Stimulated activated CD4-positive, alpha-beta T cell treated with anti-CD3 and anti-CD28 coated beads, Interleukin-4, amount 100 ng/mL, for 4 hours (primary cell): ENCODE measurements at regions not wholly inside any gene's neighbourhood (a gene's known extent, or its start where the extent isn't known, plus 50 kb on each side); places are given as distances from the start of the nearest gene placed in this dataset.
"Not testable (repeated sequence)": the region's sequence is repeated elsewhere in the genome, so short reads cannot be mapped to it uniquely, and the experiment has no call there.

Experiments
- DNase-seq, 2 experiments: peaks; one replicate each; pipeline ENCODE4 v3.0.0-alpha.2; 2020

DNA sequence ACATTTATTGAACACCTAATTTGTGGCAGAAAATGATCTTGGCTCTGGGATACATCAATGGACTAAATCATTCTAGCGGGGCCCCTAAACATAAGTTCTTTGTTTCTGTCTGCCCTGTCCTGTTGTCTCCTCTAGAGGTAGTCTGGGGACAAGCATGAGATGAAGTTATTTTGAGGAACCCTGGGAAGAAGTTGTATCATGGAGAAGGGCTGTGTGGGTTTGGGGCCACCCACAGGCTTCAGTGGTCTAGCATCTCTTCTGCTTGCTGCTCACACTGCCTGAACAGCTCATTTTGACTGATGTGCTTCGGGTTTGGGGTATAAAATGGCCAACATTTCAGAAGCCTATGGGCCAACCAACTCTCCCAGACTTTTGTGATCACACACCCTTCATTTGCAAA, 50.3 kb upstream of the OSBPL11 start:
- DNase-seq, result no peak

DNA sequence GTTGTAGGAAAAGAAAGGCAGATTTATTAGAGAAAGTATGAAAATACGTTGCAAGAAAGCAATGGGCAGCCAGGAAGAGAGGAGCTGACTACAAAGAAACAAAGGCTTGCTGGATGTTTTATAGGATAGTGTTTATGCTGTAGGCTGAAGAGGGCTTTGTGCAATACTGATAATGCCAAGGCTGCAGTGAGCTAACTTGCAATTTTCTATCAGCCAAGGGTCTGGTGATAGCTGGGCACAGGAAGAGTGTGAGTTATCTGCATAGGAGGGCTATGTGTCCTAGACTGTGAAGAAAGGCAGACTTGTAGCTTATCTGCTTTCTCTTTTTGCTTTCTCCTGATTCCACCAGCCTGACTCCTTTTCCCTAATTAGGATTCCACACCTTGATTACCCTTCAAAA, 51.3 kb upstream of the OSBPL11 start:
- DNase-seq, result no peak

DNA sequence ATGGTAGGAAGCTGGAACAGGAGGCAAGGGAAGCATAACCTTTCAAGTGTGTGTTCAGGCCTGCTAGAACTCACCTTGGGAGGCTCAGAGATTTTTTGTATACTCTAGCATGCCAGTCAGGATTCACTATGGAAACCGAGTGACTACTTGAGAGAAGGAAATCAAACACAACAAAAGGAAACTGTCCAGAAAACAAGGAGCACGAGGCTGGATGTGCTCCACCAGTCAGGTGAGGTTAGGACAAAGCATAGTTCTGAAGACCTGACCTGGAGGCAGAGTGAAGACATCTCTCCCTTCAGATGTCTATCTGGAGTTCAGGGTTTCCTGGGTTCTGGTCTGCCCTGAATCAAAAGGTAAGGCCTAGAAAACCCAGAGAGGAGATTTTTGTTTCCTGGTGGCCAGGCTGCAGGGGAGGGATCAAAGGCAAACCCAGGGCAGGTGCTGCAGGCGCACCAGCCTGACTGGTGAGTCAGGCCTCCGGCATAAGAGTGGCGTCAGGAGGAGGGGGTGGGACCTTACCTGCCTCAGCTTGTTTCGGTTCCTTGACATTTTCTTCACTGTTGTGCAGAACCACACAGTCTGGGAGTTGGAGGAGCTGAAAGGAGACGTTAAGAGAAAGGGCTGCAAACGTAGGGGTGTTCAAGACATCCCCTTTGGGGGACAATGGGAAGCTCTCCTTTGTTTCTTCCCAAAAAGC, 52.2 kb upstream of the OSBPL11 start:
- no peak for DNase-seq

DNA sequence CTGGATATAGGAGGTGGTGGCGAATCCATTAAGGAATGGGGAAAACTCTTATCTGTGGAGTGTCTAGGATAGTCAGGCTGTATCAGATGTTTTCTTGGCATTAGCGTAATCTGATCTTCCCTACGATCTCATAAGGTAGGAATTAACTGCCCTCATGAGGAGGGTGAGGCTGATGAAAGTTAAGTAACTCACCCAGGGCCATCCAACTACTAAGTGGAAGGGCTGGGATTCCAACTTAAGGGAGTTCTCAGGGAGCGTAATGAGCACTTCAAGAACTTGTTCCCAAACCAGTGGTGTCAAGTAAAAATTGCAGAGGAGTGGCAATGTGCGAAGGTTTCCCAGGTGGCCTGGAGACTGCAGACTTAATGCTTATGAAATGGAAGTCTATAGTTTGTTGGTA, 55.9 kb upstream of the OSBPL11 start:
- DNase-seq, result no peak

DNA sequence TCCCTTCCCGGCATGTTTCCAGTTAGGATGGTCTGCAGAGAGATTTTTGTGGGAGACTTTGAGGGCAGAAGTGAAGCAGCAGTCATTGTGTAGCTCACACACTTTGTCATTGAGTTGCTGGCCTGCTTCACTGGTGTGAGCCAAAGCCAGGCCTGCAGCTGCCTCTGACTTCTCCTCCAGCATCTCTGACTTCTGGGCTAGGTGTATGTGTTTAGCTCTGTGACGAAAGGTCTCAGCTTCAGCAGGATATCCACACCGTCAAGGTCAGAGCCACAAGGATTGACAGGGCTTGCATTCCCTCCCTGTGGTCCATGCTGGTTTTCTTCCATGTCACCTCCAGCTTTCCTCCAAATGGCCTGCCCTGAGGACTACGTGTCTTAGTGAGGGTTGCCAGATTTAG, 57.1 kb upstream of the OSBPL11 start:
- no peak for DNase-seq

DNA sequence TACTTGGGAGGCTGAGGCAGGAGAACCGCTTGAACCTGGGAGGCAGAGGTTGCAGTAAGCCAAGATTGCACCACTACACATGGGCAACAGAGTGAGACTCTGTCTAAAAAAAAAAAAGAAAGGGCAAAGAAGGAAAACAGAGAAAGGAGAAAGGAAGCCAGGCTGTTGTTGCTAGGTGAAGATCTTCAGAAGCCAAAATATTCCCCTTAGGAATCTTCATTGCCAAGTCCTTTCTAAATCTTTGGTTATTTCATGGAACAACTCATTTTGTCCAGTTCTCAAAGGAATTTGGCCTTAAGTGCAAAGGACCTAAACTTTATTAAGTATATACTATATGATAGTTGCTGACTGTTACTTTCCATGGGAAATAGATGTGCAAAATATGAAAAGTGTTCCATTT, 59.2 kb upstream of the OSBPL11 start:
- no peak for DNase-seq

DNA sequence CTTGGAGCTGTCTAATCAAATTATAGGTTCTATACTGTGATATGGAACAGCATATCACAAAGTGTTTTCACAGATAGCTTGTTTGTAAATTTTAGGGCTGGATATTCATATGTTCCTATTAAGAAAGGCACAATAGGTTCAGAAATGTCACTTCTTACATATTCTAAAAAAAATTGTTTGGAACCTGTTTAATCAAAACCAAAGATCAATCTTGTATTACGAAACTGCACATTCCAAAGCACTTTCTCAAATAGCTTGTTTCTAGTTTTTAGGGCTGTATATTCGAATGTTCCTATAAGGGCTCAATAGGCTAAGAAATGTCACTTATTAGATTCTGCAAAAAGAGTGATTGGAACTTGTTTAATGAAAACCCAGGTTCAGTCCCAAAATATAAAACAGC, 67.4 kb upstream of the OSBPL11 start:
- no peak for DNase-seq

DNA sequence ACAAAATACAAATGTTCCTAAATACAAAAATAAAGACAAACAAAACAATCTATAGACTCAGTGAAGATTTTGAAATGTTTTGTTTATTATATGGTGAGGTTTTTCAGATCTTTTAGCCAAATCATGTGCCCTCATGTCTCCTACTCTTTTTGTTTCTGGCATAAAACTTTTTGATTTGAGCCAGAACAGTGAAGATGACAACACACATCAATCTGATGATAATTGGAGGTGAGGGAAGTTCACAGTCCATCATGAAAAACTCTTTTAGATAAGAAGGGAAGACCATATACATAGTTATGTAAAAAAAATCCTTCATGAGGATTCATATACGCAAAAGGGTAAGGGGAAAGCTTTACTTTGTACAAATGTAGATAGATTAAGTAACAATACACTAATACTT, 75.1 kb upstream of the OSBPL11 start:
- DNase-seq, result no peak

DNA sequence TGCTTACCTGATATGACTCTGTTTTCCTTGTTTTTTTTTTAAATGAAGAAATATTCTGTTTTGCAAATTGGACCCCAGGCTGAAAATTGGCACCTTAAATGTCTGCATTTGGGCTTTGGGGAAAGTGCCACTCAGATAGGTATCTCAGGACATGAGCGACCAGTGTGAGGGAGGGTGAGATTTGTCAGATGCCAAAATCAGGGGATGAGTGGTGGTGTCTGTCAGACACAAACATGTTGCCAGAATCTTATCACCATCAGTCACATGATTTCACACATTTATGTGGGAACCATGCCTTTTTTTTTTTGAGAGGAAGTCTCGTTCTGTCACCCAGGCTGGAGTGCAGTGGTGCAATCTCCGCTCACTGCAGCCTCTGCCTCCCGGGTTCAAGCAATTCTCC, 75.6 kb upstream of the OSBPL11 start:
- no peak for DNase-seq

DNA sequence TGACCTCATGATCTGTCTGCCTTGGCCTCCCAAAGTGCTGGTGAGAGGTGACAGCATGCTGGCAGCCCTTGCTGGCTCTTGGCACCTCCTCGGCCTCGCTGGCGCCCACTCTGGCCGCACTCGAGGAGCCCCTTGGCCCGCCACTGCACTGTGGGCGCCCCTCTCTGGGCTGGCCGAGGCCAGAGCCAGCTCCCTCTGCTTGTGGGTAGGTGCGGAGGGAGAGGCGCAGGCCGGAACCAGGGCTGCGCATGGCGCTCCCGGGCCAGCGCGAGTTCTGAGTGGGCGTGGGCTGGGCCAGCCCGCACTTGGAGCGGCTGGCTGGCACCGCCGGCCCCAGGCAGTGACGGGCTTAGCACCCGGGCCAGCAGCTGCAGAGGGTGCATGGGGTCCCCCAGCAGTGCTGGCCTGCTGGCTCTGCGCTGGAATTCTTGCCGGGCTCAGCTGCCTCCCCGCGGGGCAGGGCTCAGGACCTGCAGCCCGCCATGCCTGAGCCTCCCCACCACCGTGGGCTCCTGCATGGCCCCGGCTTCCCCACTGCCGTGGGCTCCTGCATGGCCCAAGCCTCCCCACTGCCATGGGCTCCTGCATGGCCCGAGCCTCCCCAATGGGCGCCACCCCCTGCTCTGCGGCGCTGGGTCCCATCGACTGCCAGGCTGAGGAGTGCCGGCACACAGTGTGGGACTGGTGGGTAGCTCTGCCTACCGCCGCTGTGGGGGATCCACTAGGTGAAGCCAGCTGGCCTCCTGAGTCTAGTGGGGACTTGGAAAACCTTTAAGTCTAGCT, 76.4 kb upstream of the OSBPL11 start:
- DNase-seq, result no peak

DNA sequence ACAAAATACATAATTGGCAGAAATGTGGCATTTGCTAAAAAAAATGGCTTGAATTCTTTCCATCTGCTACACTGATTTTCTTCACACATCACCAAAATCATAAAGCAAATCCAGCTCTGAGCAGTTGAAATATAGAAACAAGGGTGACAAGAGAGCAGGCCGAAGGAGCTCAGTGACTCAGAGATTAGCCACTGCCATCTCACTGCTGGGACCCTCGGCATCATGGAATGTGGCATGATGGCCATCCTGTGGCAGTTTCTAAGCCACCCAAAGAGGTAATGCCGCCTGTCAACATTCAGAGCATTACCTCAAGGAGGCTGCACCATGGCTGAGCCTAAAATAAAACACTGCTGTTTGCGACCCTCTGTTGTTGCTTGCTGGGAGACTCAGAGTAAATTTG, 80.5 kb upstream of the OSBPL11 start:
- DNase-seq, result no peak

DNA sequence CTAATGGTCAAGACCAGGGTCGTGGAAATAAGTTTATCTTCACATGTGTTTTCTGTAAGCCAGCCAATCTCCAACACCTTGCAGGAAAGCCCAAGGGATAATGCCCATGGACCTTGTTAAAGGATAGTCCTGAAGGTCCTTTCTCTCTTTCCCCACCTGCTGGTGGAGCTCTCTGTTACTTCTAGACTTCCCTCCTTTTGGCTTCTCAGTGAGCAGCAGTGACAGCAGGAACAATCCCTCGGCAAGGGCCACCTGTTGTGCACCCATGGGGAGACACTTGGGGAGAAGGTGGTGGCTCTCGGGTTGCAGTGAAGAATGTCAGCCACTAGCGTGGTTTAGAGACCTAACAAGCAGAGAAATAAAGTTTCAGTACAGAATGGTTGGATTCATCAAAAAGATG, 84.0 kb upstream of the OSBPL11 start:
- DNase-seq, result no peak

DNA sequence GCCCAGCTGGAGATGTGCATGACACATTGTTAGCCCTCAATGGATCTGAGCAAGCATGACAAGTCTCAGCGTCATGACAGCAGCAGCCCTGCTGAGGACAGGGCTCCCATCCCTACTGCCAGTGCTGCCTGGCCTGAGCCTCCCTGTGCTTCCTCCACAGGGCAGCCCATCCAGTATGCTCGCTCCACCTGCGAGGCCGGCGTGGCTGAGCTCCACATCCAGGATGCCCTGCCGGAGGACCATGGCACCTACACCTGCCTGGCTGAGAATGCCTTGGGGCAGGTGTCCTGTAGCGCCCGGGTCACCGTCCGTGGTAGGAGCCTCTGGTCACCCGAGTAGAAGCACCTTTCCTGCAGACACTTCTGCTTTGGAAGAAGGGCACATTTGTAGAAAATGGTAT, 85.8 kb upstream of the OSBPL11 start:
- no peak for DNase-seq

DNA sequence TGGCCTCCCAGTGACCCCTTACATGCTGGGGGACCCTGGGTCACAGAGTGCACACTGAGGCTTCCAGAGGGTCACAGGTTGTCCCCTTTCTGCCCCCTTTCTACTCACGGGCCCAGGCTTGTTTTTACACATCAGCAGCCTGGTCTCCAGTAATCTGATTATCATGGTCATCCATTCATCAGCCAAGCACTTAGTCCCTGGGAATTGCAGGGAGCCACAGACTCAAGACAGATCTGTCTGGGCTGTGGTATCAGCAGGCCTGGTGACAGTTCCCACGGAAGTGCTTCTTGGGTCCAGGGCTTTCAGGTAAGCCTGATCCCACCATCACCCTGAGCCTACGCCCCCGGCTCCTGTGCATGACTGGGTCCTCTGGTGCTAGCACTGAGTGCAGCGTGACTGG, 86.6 kb upstream of the OSBPL11 start:
- not testable (repeated sequence) for DNase-seq

DNA sequence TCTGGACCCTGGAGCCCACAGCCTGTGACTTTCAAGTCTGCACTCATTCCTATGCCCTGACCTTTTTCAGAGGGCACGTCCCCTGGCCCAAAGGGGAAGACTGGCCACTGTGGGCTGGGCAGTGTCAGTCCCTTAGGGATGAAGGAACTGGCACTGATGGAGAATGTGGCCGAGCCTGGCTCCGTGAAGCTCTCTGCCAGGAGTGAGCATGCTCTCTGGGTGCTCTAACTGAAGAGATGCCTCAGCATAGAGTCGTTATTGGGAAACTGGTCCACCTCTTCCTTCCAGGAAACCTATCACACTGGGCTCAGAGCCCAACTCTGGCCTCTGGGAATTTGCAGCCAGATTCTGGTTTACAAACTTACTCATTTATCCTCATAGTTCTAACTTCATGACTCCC, 87.3 kb upstream of the OSBPL11 start:
- not testable (repeated sequence) for DNase-seq

DNA sequence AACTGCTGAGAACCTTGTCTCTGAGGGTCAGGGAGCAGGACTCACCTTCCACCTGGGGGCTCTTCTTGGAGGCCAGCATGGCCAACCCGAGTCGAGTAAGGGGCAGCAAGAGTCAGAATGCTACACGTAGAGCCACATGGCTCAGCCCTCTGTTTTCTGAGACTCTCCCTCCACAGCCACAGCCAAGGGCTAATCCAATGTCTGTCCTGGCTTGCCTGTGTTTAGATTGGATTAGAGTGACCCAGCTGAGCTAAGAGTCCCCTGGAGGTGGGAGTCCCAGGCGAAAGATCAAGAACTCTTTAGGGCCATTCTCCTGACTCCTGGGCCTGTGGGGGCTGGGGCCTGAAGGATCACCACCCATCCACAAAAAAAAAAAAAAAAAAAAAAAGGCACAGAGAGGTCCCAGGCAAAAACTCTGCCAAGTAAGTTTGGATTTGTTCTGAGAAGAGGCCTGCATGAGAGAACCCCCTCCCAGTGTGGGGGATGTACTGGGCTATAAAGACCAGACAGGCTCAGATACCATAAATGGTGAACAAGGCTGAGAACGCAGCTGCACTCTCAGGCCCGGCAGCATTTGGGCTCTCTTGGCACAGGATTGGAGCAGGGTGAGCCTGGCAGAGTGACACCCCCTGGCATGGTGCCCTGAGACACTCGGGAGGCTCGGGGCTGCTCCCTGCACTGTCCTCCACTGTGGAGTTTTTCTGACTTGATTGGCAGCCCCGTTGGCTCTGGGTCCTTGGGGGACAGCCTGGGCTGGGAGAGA, 88.0 kb upstream of the OSBPL11 start:
- DNase-seq, result no peak

DNA sequence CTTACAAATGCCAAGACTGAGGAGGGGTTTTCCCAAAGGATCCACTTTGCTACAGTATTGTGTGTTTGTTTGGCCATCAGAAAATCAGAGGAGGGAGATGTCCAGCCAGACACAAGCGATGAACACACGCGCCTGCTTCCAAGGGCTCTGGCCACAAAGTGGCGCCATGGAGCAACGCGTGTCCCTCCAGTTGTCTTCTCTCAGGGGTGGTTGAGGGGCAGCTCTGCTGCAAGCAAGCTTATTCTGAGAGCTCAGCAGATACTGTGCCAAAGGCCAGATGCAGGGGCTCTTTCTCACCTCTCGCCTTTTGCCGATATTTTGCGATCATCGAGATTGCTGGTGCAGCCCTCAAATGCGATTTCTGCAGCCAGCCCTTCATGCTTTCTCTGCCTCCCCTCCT, 88.9 kb upstream of the OSBPL11 start:
- DNase-seq, result no peak

DNA sequence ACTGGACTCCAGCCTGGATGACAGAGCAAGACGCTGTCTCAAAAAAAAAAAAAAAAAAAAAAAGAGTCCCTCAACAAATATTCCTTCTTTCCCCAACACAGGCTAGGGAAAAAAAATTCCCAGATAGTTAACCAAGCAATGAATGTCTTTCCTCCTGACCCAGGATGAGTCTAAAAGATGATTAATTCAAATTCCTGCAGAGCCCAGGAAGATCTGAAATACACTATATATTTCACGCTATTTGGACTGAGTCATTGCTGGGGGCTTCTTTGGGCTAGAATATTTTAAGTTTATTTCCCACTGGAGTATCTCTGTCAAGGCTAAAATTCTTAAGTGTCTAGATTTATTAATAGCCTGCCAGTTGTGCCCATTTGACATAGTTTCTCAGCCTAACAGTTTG, 90.4 kb upstream of the OSBPL11 start:
- DNase-seq, result not testable (repeated sequence)

DNA sequence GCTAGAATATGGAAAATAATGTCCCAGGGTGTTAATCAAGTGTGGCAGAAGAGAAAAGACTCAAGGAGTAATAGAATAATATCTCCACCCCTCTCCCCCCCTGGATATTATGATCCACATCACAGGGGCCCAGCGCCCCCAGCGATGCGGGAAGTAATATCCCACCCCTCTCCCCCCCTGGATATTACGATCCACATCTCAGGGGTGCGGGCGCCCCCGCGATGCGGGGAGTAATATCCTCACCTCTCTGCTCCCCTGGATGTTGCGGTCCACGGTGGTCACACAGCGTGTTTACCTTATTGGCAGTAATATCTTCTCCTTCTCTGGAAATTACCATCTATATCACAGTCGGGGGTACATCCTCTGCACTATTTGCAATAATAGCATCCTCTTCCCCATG, 97.1 kb upstream of the OSBPL11 start:
- DNase-seq, result no peak

DNA sequence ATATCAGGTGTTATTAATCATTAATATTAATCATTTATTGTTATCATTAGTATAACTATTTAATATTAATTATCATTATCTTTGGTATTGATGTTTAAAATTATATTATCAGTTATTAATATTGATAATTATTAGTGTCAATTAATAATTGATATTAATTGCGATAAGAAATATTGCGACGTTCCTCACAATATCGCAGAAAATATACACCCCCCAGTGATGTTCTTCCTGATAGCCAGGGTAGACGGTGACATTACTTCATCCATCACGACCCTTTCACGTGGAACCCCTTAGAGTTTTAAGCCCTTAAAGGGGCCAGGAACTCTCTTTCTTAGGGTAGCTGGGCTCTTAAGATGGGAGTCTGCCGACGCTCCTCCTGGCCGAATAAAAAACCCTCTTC, 98.6 kb upstream of the OSBPL11 start:
- DNase-seq, result no peak

DNA sequence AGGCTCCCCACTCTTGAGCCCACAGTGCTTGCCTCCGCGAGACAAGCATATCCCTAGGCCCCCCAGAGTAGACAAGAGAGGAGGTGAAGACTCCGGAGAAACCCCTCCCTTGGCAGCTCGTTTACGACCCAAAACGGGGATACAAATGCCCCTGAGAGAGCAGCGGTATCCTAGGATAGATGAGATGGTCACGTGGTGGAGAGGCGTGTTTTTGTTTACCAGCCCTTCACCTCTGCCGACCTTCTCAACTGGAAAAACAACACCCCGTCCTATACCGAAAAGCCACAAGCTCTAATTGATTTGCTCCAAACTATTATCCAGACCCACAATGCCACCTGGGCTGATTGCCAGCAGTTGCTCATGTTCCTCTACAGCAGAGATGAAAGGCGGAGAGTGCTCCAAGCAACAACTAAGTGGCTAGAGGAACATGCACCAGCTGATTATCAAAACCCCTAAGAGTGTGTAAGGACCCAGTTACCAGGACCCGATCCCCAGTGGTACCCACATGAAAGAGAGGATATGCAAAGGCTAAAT, 99.5 kb upstream of the OSBPL11 start:
- no peak for DNase-seq

DNA sequence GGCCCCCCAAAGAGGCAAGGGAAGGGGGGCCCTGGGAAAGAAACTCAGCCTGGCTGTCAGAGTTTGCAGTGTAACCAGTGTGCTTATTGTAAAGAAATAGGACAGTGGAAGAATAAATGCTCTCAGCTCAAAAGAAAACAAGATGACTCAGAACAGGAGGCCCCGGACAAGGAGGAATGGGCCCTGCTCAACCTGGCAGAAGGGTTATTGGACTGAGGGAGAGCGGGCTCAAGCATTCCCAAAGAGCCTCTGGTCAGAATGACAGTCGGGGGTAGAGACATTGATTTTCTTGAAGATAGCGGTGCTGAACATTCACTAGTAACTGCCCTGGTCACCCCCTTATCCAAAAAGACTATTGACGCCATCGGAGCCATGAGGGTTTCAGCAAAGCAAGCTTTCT, 100.4 kb upstream of the OSBPL11 start:
- no peak for DNase-seq

DNA sequence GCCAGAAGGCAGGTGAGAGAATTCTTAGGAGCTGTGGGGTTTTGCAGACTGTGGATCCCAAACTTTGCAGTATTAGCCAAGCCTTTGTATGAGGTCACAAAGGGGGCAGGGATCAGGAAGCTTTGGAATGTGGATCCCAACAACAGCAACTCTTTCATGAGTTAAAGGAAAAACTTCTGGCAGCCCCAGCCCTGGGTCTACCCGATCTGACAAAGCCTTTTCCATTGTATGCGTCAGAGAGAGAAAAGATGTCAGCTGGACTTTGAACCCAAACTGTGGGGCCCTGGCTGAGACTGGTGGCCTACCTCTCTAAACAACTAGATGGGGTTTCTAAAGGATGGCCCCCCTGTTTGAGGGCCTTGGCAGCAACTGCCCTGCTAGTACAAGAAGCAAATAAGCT, 101.8 kb upstream of the OSBPL11 start:
- DNase-seq, result not testable (repeated sequence)
